Fibroblast of villous mesenchyme (primary cell): ENCODE measurements at regions not wholly inside any gene's neighbourhood (a gene's known extent, or its start where the extent isn't known, plus 50 kb on each side); places are given as distances from the start of the nearest gene placed in this dataset.

ENCODE experiments used
- DNase-seq: peaks from one replicate; pipeline ENCODE4 v3.0.0-alpha.2; 2010; ENCODE audit warnings: low read depth
- H3K4me3 ChIP-seq: 2 replicates; pipeline ENCODE4 v1.5.1; 2011; ENCODE audit warnings: low read depth, mild to moderate bottlenecking, low read length
- TF ChIP-seq, protein P1 (sequence below): IDR thresholded peaks from 2 replicates; pipeline ENCODE4 v1.5.1; 2012; ENCODE audit warnings: low read depth, mild to moderate bottlenecking, low read length; ENCODE audit not compliant: insufficient read depth

DNA sequence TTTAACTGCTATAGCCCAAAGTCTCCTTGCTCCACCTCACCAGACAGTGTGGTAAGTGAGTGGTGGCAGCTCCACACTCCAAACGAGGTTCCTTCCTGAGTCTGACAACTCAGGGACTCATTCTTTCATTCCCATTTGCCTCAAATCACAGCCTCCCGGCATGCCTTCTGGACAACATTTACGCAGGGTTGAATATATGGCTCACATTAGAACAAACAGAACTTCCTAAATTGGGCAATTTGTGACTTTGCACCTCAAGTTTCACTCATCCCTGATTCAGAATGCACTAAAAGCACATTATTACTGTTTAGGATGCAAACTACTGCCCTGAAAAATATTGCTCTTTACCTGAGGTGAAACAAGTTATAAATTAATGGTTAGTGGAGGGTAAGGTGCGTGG is 224.6 kb upstream of the PPARGC1A start:
- TF ChIP-seq, protein P1, sequence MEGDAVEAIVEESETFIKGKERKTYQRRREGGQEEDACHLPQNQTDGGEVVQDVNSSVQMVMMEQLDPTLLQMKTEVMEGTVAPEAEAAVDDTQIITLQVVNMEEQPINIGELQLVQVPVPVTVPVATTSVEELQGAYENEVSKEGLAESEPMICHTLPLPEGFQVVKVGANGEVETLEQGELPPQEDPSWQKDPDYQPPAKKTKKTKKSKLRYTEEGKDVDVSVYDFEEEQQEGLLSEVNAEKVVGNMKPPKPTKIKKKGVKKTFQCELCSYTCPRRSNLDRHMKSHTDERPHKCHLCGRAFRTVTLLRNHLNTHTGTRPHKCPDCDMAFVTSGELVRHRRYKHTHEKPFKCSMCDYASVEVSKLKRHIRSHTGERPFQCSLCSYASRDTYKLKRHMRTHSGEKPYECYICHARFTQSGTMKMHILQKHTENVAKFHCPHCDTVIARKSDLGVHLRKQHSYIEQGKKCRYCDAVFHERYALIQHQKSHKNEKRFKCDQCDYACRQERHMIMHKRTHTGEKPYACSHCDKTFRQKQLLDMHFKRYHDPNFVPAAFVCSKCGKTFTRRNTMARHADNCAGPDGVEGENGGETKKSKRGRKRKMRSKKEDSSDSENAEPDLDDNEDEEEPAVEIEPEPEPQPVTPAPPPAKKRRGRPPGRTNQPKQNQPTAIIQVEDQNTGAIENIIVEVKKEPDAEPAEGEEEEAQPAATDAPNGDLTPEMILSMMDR, result no peak
- H3K4me3 ChIP-seq, result no peak overlapping the region
- DNase-seq, result no peak

DNA sequence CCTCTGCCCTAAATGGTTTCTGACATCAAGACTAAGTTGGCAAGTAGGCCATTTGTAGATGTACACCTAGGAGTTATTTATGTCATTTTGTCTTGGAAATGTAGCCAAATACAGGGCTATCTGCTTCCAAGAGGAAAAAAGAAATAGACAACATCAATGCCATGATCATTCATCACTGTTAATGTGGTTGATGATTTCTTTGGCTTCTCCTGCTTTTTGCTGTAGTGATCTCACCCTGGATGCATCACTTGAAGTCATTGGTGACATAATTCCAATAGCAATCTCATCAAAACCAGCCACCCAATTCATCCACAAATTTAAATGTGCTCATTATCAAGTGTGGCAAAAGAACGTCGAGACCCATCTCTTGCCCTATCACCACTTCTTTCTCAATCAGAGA is 222.6 kb upstream of the PPARGC1A start:
- H3K4me3 ChIP-seq, result no peak overlapping the region
- DNase-seq, result no peak
- TF ChIP-seq, protein P1, result no peak

DNA sequence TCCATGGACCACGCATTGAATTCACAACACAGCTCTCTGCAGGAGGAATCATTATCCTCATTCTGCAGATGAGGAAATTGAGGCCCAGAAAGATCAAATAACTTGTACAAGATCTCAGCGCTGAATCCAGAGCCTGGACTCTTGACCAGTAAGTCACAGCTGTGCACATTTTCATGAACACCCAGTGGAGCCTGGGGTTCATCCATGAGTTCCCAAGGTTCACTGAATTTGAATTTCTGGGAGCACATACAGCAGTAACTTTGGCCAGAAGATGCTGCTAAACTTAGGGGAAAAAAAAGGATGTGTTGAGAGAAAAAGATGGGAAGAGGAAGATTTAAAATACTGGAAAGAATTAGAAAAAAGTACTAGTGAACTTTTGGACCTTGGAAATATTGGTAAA is 218.7 kb upstream of the PPARGC1A start:
- DNase-seq, result no peak
- TF ChIP-seq, protein P1, result no peak
- no peak overlapping the region for H3K4me3 ChIP-seq

DNA sequence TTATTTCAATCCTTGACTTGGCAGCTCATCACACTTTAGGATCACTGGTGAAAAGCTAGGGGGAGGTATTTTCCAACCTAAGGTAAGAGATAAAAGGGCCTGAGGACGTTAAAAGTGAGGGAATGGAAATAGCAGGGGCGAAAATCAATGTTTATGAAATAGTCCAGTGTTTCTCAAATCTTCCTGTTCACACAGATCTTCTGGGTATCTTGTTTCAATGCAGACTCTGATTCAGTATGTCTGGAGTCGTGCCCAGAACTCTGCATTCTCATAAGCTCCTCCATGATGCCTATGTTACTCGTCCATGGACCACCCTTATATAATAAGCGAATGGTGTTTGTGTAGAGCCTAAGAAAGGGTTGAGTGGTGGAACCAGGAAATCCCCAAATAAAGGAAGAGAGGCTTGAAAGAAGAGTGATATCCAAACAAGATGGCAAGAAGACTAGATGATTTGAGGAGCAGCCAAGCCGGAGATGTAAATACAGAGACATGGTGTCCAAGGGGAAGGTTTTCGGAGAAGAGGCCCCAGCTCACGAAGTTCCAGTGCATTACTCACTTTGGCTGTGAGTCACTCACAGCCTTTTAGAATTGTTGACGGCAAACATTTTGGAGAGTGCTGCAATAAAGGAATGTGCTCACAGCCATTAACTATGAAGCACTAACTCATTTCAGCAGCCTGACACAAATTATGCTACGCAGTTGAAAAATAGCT is 215.6 kb upstream of the PPARGC1A start:
- TF ChIP-seq, protein P1, result no peak
- no peak overlapping the region for H3K4me3 ChIP-seq
- peak; percentile 87 for DNase-seq

DNA sequence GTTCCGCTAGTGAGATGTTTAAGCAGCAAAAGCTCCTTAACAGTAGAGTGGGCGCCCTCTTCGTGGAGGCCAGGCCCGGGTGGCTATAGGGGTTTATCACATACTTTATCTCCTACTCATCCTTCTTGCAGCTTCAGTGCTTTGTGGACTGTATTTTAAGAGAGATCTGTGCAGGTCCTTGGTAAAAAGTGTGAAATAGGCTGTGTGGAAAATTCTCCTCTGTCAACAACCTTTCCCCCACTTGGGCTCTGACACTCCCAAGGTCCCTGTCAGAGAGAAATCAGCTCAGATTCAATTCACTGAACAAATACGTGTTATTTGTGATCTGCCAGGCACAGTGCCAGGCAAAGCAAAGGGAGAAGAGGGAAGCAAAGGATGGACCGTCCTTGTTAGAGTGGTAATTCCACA is 214.3 kb upstream of the PPARGC1A start:
- TF ChIP-seq, protein P1, result no peak
- H3K4me3 ChIP-seq, result no peak overlapping the region
- peak; percentile 50 for DNase-seq

DNA sequence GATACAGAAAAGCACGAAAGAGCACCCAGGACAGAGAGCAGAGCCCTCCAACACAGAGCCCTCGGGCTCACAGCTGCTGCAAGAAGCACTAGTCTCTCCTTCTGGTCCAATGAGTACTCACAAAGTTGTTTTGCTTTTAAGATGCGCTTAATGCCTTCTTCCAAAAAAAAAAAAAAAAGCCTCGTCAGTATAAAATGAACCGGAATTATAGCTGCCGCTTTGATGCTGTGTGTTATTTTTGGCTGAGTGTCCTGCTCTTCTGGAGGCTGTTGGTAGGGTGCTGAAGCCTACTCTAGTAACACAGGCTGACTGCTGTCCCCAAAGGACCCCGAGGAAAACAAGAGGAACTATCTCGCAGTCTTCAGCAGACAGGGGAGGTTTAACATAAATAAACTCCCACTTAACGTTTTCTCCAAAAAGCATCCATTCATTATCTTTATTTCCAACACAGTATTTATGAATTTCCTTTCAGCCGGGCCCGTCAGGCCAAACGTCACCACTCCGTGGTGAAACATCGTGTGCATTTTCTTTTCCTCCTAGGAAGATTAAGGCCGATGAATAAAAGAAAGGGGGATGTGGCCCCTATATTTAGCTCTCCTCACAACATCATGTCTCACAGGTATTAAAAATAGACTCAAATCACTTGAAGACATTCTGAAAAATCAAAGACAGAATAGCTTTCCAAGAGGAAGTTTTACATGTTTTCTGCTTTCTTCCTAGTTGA is 213.7 kb upstream of the PPARGC1A start:
- TF ChIP-seq, protein P1, result no peak
- no peak overlapping the region for H3K4me3 ChIP-seq
- peak; percentile 71 for DNase-seq
